ENCODE measurements at regions not wholly inside any gene's neighbourhood (a gene's known extent, or its start where the extent isn't known, plus 50 kb on each side); places are given as distances from the start of the nearest gene placed in this dataset.

- TF ChIP-seq CTCF (IDR thresholded peaks at IDR 0.05): no peak
- TF ChIP-seq POLR2AphosphoS5 (IDR thresholded peaks at IDR 0.05): no peak
These were observed 68.0 kb upstream of the HSPA9 start for GRCh38 chr5:138643040-138643791.

Measured in breast epithelium (tissue), 3 donors.